Fibroblast of lung (primary cell): ENCODE measurements at regions not wholly inside any gene's neighbourhood (a gene's known extent, or its start where the extent isn't known, plus 50 kb on each side); places are given as distances from the start of the nearest gene placed in this dataset.

ENCODE experiments used
- CTCF ChIP-seq, 2 donors: IDR thresholded peaks in 1 of 2; conservative IDR thresholded peaks in 1 of 2; 1 replicate in 1 of 2; 2 replicates in 1 of 2; pipeline ENCODE4 v1.5.1; 2011 to 2012; ENCODE audit warnings: low read length in 2 of 2, control low read depth in 1 of 2, inconsistent platforms in 1 of 2, low read depth in 1 of 2, mild to moderate bottlenecking in 1 of 2
- EZH2 ChIP-seq: IDR thresholded peaks from 2 replicates; pipeline ENCODE4 v1.5.1; 2012; ENCODE audit warnings: low read length, control low read depth, mild to moderate bottlenecking; ENCODE audit errors: missing control alignments

GRCh38 chrX:16222151-16222550 lies 54.9 kb downstream of the MAGEB17 start:
- TF ChIP-seq CTCF (conservative IDR thresholded peaks at IDR 0.05 in 1 of 2, IDR thresholded peaks at IDR 0.05 in 1 of 2; ENCODE audit: low read depth in 1 of 2, low read length in 2 of 2): no peak
- TF ChIP-seq EZH2: no peak
